ENCODE measurements at regions not wholly inside any gene's neighbourhood (a gene's known extent, or its start where the extent isn't known, plus 50 kb on each side); places are given as distances from the start of the nearest gene placed in this dataset.
"Not testable (repeated sequence)": the region's sequence is repeated elsewhere in the genome, so short reads cannot be mapped to it uniquely, and the experiment has no call there.

- DNase-seq (ENCODE audit: low read depth in 2 of 2), result no peak
Observed at GRCh38 chr7:131961054-131961680, 404.7 kb upstream of the PODXL start.

GRCh38 chr7:131959106-131959812 is 402.8 kb upstream of the PODXL start:
- DNase-seq (ENCODE audit: low read depth in 2 of 2), result no peak

GRCh38 chr7:131957338-131958020 is 401.1 kb upstream of the PODXL start:
- DNase-seq (ENCODE audit: low read depth in 2 of 2), result no peak

GRCh38 chr7:131956864-131957263 is 400.4 kb upstream of the PODXL start:
- no peak for DNase-seq (ENCODE audit: low read depth in 2 of 2)

GRCh38 chr7:131955679-131956078 is 399.3 kb upstream of the PODXL start:
- no peak for DNase-seq (ENCODE audit: low read depth in 2 of 2)

GRCh38 chr7:131953184-131953583 is 396.8 kb upstream of the PODXL start:
- no peak for DNase-seq (ENCODE audit: low read depth in 2 of 2)

- DNase-seq (ENCODE audit: low read depth in 2 of 2), result no peak
Observed at GRCh38 chr7:131952365-131952764, 395.9 kb upstream of the PODXL start.

GRCh38 chr7:131950758-131951157 is 394.3 kb upstream of the PODXL start:
- no peak for DNase-seq (ENCODE audit: low read depth in 2 of 2)

GRCh38 chr7:131949659-131950058 is 393.2 kb upstream of the PODXL start:
- DNase-seq (ENCODE audit: low read depth in 2 of 2), result no peak

GRCh38 chr7:131948434-131949053 is 392.1 kb upstream of the PODXL start:
- no peak for DNase-seq (ENCODE audit: low read depth in 2 of 2)

GRCh38 chr7:131947661-131948060 is 391.2 kb upstream of the PODXL start:
- no peak for DNase-seq (ENCODE audit: low read depth in 2 of 2)

GRCh38 chr7:131945957-131946544 is 389.6 kb upstream of the PODXL start:
- DNase-seq (ENCODE audit: low read depth in 2 of 2), result no peak

- peak; percentile 6 to 15 for DNase-seq (ENCODE audit: low read depth in 2 of 2)
Observed at GRCh38 chr7:131945313-131945911, 389.0 kb upstream of the PODXL start.

- DNase-seq (ENCODE audit: low read depth in 2 of 2), result no peak
Observed at GRCh38 chr7:131944556-131945069, 388.2 kb upstream of the PODXL start.

- DNase-seq (ENCODE audit: low read depth in 2 of 2), result no peak
Observed at GRCh38 chr7:131943646-131944045, 387.2 kb upstream of the PODXL start.

GRCh38 chr7:131943211-131943610 is 386.8 kb upstream of the PODXL start:
- DNase-seq (ENCODE audit: low read depth in 2 of 2), result no peak

GRCh38 chr7:131942287-131943150 is 386.1 kb upstream of the PODXL start:
- no peak for DNase-seq (ENCODE audit: low read depth in 2 of 2)

GRCh38 chr7:131941291-131941690 is 384.9 kb upstream of the PODXL start:
- no peak for DNase-seq (ENCODE audit: low read depth in 2 of 2)

GRCh38 chr7:131940621-131941165 is 384.3 kb upstream of the PODXL start:
- DNase-seq (ENCODE audit: low read depth in 2 of 2), result no peak

GRCh38 chr7:131938788-131939187 is 382.4 kb upstream of the PODXL start:
- DNase-seq (ENCODE audit: low read depth in 2 of 2), result not testable (repeated sequence)

Measured in stimulated activated CD8-positive, alpha-beta memory T cell treated with anti-CD3 and anti-CD28 coated beads, Interleukin-15, amount 100 ng/mL, for 48 hours (primary cell).